ENCODE measurements at regions not wholly inside any gene's neighbourhood (a gene's known extent, or its start where the extent isn't known, plus 50 kb on each side); places are given as distances from the start of the nearest gene placed in this dataset.

GRCh38 chr1:213647864-213648650 lies 339.7 kb upstream of the PROX1 start:
- DNase-seq (ENCODE audit: extremely low spot score): no peak
- CTCF ChIA-PET: no interaction called here
- TF ChIP-seq SUZ12 (IDR thresholded peaks at IDR 0.05): no peak
- TF ChIP-seq L3MBTL2 (conservative IDR thresholded peaks at IDR 0.05): no peak
- TF ChIP-seq HDGF (IDR thresholded peaks at IDR 0.05; ENCODE audit: borderline replicate concordance): no peak
- no peak for TF ChIP-seq BHLHE40 (IDR thresholded peaks at IDR 0.05; ENCODE audit: borderline replicate concordance)
- no peak for TF ChIP-seq SP1 (IDR thresholded peaks at IDR 0.05)
- no peak for TF ChIP-seq FOXK2 (IDR thresholded peaks at IDR 0.05)
- TF ChIP-seq FOXA1 (IDR thresholded peaks at IDR 0.05): no peak
- no peak for TF ChIP-seq NFRKB (IDR thresholded peaks at IDR 0.05)
- TF ChIP-seq ZNF384 (IDR thresholded peaks at IDR 0.05): no peak
- TF ChIP-seq LEF1 (IDR thresholded peaks at IDR 0.05; ENCODE audit: borderline replicate concordance): no peak
- no peak for TF ChIP-seq CTBP1 (IDR thresholded peaks at IDR 0.05; ENCODE audit: borderline replicate concordance)
- TF ChIP-seq ARNT (IDR thresholded peaks at IDR 0.05): no peak
- TF ChIP-seq TARDBP (IDR thresholded peaks at IDR 0.05): no peak
- no peak for TF ChIP-seq PKNOX1 (IDR thresholded peaks at IDR 0.05)
- no peak for TF ChIP-seq ELF4 (IDR thresholded peaks at IDR 0.05)
- TF ChIP-seq FOXM1 (IDR thresholded peaks at IDR 0.05; ENCODE audit: borderline replicate concordance): no peak

GRCh38 chr1:213649373-213649772 lies 338.4 kb upstream of the PROX1 start:
- DNase-seq (ENCODE audit: extremely low spot score): no peak
- ChIA-PET POLR2A (no interaction called here), CTCF (no interaction called here)
- TF ChIP-seq LEF1 (IDR thresholded peaks at IDR 0.05; ENCODE audit: borderline replicate concordance): no peak
- TF ChIP-seq PKNOX1 (IDR thresholded peaks at IDR 0.05): no peak
- no peak for TF ChIP-seq TARDBP (IDR thresholded peaks at IDR 0.05)
- no peak for TF ChIP-seq ARNT (IDR thresholded peaks at IDR 0.05)
- TF ChIP-seq FOXA1 (IDR thresholded peaks at IDR 0.05): no peak
- TF ChIP-seq FOXK2 (IDR thresholded peaks at IDR 0.05): no peak
- TF ChIP-seq SUZ12 (IDR thresholded peaks at IDR 0.05): no peak
- no peak for TF ChIP-seq BHLHE40 (IDR thresholded peaks at IDR 0.05; ENCODE audit: borderline replicate concordance)
- TF ChIP-seq FOXM1 (IDR thresholded peaks at IDR 0.05; ENCODE audit: borderline replicate concordance): no peak
- no peak for TF ChIP-seq ELF4 (IDR thresholded peaks at IDR 0.05)
- no peak for TF ChIP-seq CTBP1 (IDR thresholded peaks at IDR 0.05; ENCODE audit: borderline replicate concordance)
- TF ChIP-seq HDGF (IDR thresholded peaks at IDR 0.05; ENCODE audit: borderline replicate concordance): no peak
- TF ChIP-seq ZNF384 (IDR thresholded peaks at IDR 0.05): no peak
- no peak for TF ChIP-seq L3MBTL2 (conservative IDR thresholded peaks at IDR 0.05)
- no peak for TF ChIP-seq NFRKB (IDR thresholded peaks at IDR 0.05)
- no peak for TF ChIP-seq SP1 (IDR thresholded peaks at IDR 0.05)

More at GRCh38 chr1:213647864-213648650, 339.7 kb upstream of the PROX1 start:
- POLR2A ChIA-PET: no interaction called here

- no peak for DNase-seq (ENCODE audit: extremely low spot score)
- TF ChIP-seq L3MBTL2 (conservative IDR thresholded peaks at IDR 0.05): no peak
- no peak for TF ChIP-seq HDGF (IDR thresholded peaks at IDR 0.05; ENCODE audit: borderline replicate concordance)
- TF ChIP-seq ARNT (IDR thresholded peaks at IDR 0.05): no peak
- no peak for TF ChIP-seq SUZ12 (IDR thresholded peaks at IDR 0.05)
- POLR2A ChIA-PET: no interaction called here
- CTCF ChIA-PET: no interaction called here
Measured at GRCh38 chr1:213650603-213651002, 337.2 kb upstream of the PROX1 start.

- no peak for TF ChIP-seq FOXA1 (IDR thresholded peaks at IDR 0.05)
- no peak for TF ChIP-seq TARDBP (IDR thresholded peaks at IDR 0.05)
- no peak for TF ChIP-seq ELF4 (IDR thresholded peaks at IDR 0.05)
- ChIA-PET CTCF (no interaction called here), POLR2A (no interaction called here)
- DNase-seq (ENCODE audit: extremely low spot score): no peak
Measured at GRCh38 chr1:213651077-213651476, 336.7 kb upstream of the PROX1 start.

- ChIA-PET CTCF (no interaction called here), POLR2A (no interaction called here)
- no peak for TF ChIP-seq SUZ12 (IDR thresholded peaks at IDR 0.05)
- DNase-seq (ENCODE audit: extremely low spot score): no peak
Measured at GRCh38 chr1:213652109-213652508, 335.7 kb upstream of the PROX1 start.

GRCh38 chr1:213656039-213656438 lies 331.7 kb upstream of the PROX1 start:
- TF ChIP-seq L3MBTL2 (conservative IDR thresholded peaks at IDR 0.05) (no peak), FOXM1 (IDR thresholded peaks at IDR 0.05; ENCODE audit: borderline replicate concordance) (no peak), HDGF (IDR thresholded peaks at IDR 0.05; ENCODE audit: borderline replicate concordance) (no peak), FOXK2 (IDR thresholded peaks at IDR 0.05) (no peak), SUZ12 (IDR thresholded peaks at IDR 0.05) (no peak), SP1 (IDR thresholded peaks at IDR 0.05) (no peak)
- no peak for DNase-seq (ENCODE audit: extremely low spot score)
- CTCF ChIA-PET: no interaction called here
- POLR2A ChIA-PET: no interaction called here

GRCh38 chr1:213656503-213656902 lies 331.3 kb upstream of the PROX1 start:
- no peak for TF ChIP-seq TARDBP (IDR thresholded peaks at IDR 0.05)
- no peak for TF ChIP-seq L3MBTL2 (conservative IDR thresholded peaks at IDR 0.05)
- TF ChIP-seq SP1 (IDR thresholded peaks at IDR 0.05): no peak
- TF ChIP-seq HDGF (IDR thresholded peaks at IDR 0.05; ENCODE audit: borderline replicate concordance): no peak
- TF ChIP-seq ELF4 (IDR thresholded peaks at IDR 0.05): no peak
- no peak for TF ChIP-seq ARNT (IDR thresholded peaks at IDR 0.05)
- no peak for TF ChIP-seq LEF1 (IDR thresholded peaks at IDR 0.05; ENCODE audit: borderline replicate concordance)
- TF ChIP-seq PKNOX1 (IDR thresholded peaks at IDR 0.05): no peak
- TF ChIP-seq FOXK2 (IDR thresholded peaks at IDR 0.05): no peak
- no peak for TF ChIP-seq NFRKB (IDR thresholded peaks at IDR 0.05)
- TF ChIP-seq BHLHE40 (IDR thresholded peaks at IDR 0.05; ENCODE audit: borderline replicate concordance): no peak
- no peak for TF ChIP-seq ZNF384 (IDR thresholded peaks at IDR 0.05)
- TF ChIP-seq FOXM1 (IDR thresholded peaks at IDR 0.05; ENCODE audit: borderline replicate concordance): no peak
- no peak for TF ChIP-seq FOXA1 (IDR thresholded peaks at IDR 0.05)
- no peak for TF ChIP-seq SUZ12 (IDR thresholded peaks at IDR 0.05)
- no peak for TF ChIP-seq CTBP1 (IDR thresholded peaks at IDR 0.05; ENCODE audit: borderline replicate concordance)
- DNase-seq (ENCODE audit: extremely low spot score): no peak
- ChIA-PET CTCF (no interaction called here), POLR2A (no interaction called here)
